Testis (tissue), 2 donors: ENCODE measurements at regions not wholly inside any gene's neighbourhood (a gene's known extent, or its start where the extent isn't known, plus 50 kb on each side); places are given as distances from the start of the nearest gene placed in this dataset.

Source experiments
- DNase-seq: peaks from one replicate; pipeline ENCODE4 v3.0.0-alpha.2; 2019
- H3K27ac ChIP-seq, 2 donors: fragments of 200-600 bp; sonication (generic); one replicate each; pipeline ENCODE4 v1.5.1; 2019
- H3K27me3 ChIP-seq: fragments of 200-600 bp; sonication (generic); one replicate; pipeline ENCODE4 v1.5.1; 2019
- H3K36me3 ChIP-seq: fragments of 200-600 bp; sonication (generic); one replicate; pipeline ENCODE4 v1.5.1; 2017; ENCODE audit warnings: low read depth; ENCODE audit errors: missing control alignments
- H3K4me1 ChIP-seq: fragments of 200-600 bp; sonication (generic); one replicate; pipeline ENCODE4 v1.5.1; 2019
- H3K4me3 ChIP-seq, 2 donors: fragments of 200-600 bp; sonication (generic); one replicate each; pipeline ENCODE4 v1.5.1; 2017 to 2019
- H3K9me3 ChIP-seq: fragments of 200-600 bp; sonication (generic); one replicate; pipeline ENCODE4 v1.5.1; 2017
- CTCF ChIP-seq, 3 experiments: fragments of 450-650 bp in 2 of 3; fragments of 200-600 bp in 1 of 3; sonication (generic) in 1 of 3; IDR thresholded peaks; one replicate each; pipeline ENCODE4 v1.5.1; 2016 to 2019; ENCODE audit warnings: antibody characterized with exemption in 3 of 3, mild to moderate bottlenecking in 2 of 3, moderate library complexity in 1 of 3
- POLR2A ChIP-seq: fragments of 450-650 bp; IDR thresholded peaks from one replicate; pipeline ENCODE4 v1.6.1; 2017; ENCODE audit warnings: antibody characterized with exemption, mild to moderate bottlenecking, moderate library complexity
- WGBS, 2 donors: methylation state at CpG; one replicate each; pipeline ENCODE4 v1.1.5; 2018; 5-methylcytosine and 5-hydroxymethylcytosine counted together
- intact Hi-C: fragments of 100-400 bp; cut with DNase I; formaldehyde crosslinking; loops from one replicate; pipeline ENCODE4 v1.15.1; 2023; ENCODE audit warnings: low total_unique reads

GRCh38 chr1:193827516-193827915 is 641.1 kb upstream of the B3GALT2 start:
- Histone ChIP-seq H3K36me3 (no peaks in the 10 kb centered on the region), H3K4me3 (no peak overlapping the region), H3K9me3 (no peaks in the 10 kb centered on the region), H3K4me1 (no peaks in the 10 kb centered on the region), H3K27me3 (no peaks in the 10 kb centered on the region), H3K27ac (no peak overlapping the region)
- 95 to 100% methylated on average over 1 of the region's 1 CpG for WGBS, 2 donors
- intact Hi-C loops: no loop called here
- no peak for DNase-seq
- TF ChIP-seq CTCF (IDR thresholded peaks at IDR 0.05): no peak

- H3K4me1 ChIP-seq: no peaks in the 10 kb centered on the region
- H3K9me3 ChIP-seq: no peaks in the 10 kb centered on the region
- no peak for DNase-seq
- intact Hi-C loops: no loop called here
- no peak for TF ChIP-seq POLR2A
- no peak for TF ChIP-seq CTCF (IDR thresholded peaks at IDR 0.05)
- no peaks in the 10 kb centered on the region for H3K36me3 ChIP-seq
- H3K4me3 ChIP-seq: no peak overlapping the region
- no peak overlapping the region for H3K27ac ChIP-seq
- no peaks in the 10 kb centered on the region for H3K27me3 ChIP-seq
Observed at GRCh38 chr1:193819376-193819775, 633.0 kb upstream of the B3GALT2 start.

GRCh38 chr1:193807208-193807607 is 620.8 kb upstream of the B3GALT2 start:
- no peaks in the 10 kb centered on the region for H3K9me3 ChIP-seq
- DNase-seq: no peak
- WGBS, 2 donors: 85 to 88% methylated on average over 2 of the region's 2 CpGs
- no peaks in the 10 kb centered on the region for H3K4me1 ChIP-seq
- no peak overlapping the region for H3K4me3 ChIP-seq
- H3K27me3 ChIP-seq: no peaks in the 10 kb centered on the region
- H3K36me3 ChIP-seq: no peaks in the 10 kb centered on the region
- H3K27ac ChIP-seq: no peak overlapping the region
- no peak for TF ChIP-seq POLR2A
- no peak for TF ChIP-seq CTCF (IDR thresholded peaks at IDR 0.05)
- intact Hi-C loops: no loop called here

GRCh38 chr1:193806079-193807048 is 620.0 kb upstream of the B3GALT2 start:
- no peak for TF ChIP-seq CTCF (IDR thresholded peaks at IDR 0.05)
- TF ChIP-seq POLR2A: no peak
- H3K36me3 ChIP-seq: no peaks in the 10 kb centered on the region
- no peak overlapping the region for H3K27ac ChIP-seq
- DNase-seq: no peak
- H3K9me3 ChIP-seq: no peaks in the 10 kb centered on the region
- H3K27me3 ChIP-seq: no peaks in the 10 kb centered on the region
- H3K4me1 ChIP-seq: no peaks in the 10 kb centered on the region
- H3K4me3 ChIP-seq: no peak overlapping the region
- intact Hi-C loops: no loop called here
- 77 to 87% methylated on average over 3 of the region's 3 CpGs for WGBS, 2 donors
